ENCODE measurements at regions not wholly inside any gene's neighbourhood (a gene's known extent, or its start where the extent isn't known, plus 50 kb on each side); places are given as distances from the start of the nearest gene placed in this dataset.

DNA sequence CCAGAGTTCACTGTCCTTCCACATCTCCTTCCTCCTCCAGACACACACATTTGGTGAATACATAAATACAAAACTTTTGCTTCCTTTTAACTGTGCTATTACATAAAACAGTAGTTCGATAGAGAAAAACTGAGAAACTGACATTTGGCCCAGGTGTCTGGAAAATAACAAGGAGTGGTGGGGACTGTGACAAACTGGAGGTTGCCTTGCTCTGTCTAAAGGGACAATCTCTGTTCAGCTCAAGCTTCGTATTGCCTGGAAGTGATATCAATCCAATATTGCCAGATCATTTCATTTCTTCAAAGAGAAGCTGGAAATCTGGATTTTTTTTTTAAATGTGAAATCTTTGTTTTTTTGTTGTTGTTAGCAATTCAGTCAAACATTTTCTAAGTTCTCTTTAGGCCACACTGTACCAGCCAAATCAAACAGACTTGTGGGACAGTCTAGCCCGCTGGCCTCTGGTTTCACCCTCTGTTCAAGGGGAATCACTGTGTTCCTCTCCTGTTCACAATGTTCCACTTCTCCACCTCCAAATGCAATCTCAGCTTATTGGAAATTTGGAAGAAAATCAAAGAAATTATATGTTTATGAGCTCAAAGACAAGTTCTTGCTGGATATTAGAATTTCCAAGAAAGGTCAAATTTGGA lies 612.5 kb downstream of the KIF4B start:
- H3K27me3 ChIP-seq = no peaks in the 10 kb centered on the region
- TF ChIP-seq, protein P1, sequence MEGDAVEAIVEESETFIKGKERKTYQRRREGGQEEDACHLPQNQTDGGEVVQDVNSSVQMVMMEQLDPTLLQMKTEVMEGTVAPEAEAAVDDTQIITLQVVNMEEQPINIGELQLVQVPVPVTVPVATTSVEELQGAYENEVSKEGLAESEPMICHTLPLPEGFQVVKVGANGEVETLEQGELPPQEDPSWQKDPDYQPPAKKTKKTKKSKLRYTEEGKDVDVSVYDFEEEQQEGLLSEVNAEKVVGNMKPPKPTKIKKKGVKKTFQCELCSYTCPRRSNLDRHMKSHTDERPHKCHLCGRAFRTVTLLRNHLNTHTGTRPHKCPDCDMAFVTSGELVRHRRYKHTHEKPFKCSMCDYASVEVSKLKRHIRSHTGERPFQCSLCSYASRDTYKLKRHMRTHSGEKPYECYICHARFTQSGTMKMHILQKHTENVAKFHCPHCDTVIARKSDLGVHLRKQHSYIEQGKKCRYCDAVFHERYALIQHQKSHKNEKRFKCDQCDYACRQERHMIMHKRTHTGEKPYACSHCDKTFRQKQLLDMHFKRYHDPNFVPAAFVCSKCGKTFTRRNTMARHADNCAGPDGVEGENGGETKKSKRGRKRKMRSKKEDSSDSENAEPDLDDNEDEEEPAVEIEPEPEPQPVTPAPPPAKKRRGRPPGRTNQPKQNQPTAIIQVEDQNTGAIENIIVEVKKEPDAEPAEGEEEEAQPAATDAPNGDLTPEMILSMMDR (IDR thresholded peaks at IDR 0.05) = no peak
- intact Hi-C loops (cut with DNase I) = no loop called here
- no peak for DNase-seq
- no peak overlapping the region for H3K27ac ChIP-seq
- no peaks in the 10 kb centered on the region for H3K9me3 ChIP-seq
- no peaks in the 10 kb centered on the region for H3K4me1 ChIP-seq
- H3K36me3 ChIP-seq = no peaks in the 10 kb centered on the region
- ATAC-seq = no peak
- no peak overlapping the region for H3K4me3 ChIP-seq

DNA sequence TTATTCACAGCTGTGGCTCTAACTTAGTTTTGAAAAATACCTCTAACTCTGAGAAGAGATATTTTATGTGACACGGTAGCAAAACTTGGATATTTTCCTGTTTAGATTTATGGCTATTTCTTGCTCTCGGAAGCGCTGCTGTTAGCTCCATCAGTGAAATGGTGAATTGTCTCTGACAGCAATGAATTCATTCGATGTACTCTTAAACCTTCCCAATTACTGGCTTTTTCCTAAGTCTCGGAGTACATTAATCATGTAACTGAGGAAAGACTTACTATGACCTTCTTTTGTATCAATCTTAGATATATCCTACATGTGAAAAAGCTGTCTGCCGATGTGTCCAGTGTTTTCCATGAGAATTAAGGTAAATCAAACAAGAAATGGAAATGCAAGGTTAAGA lies 613.0 kb downstream of the KIF4B start:
- H3K27ac ChIP-seq = no peak overlapping the region
- ATAC-seq (no peak), DNase-seq (no peak)
- H3K36me3 ChIP-seq = no peaks in the 10 kb centered on the region
- H3K9me3 ChIP-seq = no peaks in the 10 kb centered on the region
- no peaks in the 10 kb centered on the region for H3K4me1 ChIP-seq
- no peak overlapping the region for H3K4me3 ChIP-seq
- intact Hi-C loops (cut with DNase I) = no loop called here
- H3K27me3 ChIP-seq = no peaks in the 10 kb centered on the region
- TF ChIP-seq, protein P1 (IDR thresholded peaks at IDR 0.05) = no peak

DNA sequence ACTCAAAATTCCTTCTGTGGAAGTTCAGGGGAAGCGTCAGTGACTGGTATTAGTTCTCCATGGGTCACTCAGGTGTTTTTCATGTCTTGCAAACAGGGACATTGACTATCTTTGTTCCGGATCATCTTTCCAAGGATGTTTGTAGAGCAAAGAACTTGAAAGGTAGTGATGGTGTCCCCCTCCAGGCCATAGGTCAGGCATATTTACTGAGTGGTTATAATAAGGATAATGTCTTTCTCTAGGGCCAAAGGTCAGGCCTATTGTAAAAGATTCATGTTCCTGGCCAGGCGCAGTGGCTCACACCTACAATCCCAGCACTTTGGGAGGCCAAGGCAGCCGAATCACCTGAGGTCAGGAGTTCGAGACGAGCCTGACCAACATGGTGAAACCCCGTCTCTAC lies 614.8 kb downstream of the KIF4B start:
- DNase-seq = no peak
- Histone ChIP-seq H3K9me3 (no peaks in the 10 kb centered on the region), H3K27ac (no peak overlapping the region), H3K4me3 (no peak overlapping the region), H3K4me1 (no peaks in the 10 kb centered on the region), H3K27me3 (no peaks in the 10 kb centered on the region), H3K36me3 (no peaks in the 10 kb centered on the region)
- TF ChIP-seq, protein P1 (IDR thresholded peaks at IDR 0.05) = no peak
- ATAC-seq = no peak
- intact Hi-C loops (cut with DNase I) = no loop called here

DNA sequence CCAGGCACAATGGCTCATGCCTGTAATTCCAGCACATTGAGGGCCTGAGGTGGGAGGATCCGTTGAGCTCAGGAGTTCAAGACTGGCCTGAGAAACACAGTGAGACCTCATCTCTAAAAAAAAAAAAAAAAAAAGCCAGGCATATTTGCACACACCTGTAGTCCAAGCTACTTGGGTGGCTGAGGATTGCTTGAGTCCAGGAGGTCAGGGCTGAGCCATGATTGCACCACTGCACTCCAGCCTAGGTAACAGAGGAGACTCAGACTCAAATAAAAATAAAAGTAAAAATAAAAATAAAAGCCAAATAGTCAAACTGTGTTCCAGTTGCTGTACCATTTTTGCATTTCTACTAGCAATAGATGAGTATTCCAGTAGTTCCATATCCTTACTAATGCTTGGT lies 616.0 kb downstream of the KIF4B start:
- Histone ChIP-seq H3K27me3 (no peaks in the 10 kb centered on the region), H3K4me1 (no peaks in the 10 kb centered on the region), H3K9me3 (no peaks in the 10 kb centered on the region), H3K27ac (no peak overlapping the region), H3K4me3 (no peak overlapping the region), H3K36me3 (no peaks in the 10 kb centered on the region)
- intact Hi-C loops (cut with DNase I) = no loop called here
- DNase-seq = no peak
- TF ChIP-seq, protein P1 (IDR thresholded peaks at IDR 0.05) = no peak
- ATAC-seq = no peak

DNA sequence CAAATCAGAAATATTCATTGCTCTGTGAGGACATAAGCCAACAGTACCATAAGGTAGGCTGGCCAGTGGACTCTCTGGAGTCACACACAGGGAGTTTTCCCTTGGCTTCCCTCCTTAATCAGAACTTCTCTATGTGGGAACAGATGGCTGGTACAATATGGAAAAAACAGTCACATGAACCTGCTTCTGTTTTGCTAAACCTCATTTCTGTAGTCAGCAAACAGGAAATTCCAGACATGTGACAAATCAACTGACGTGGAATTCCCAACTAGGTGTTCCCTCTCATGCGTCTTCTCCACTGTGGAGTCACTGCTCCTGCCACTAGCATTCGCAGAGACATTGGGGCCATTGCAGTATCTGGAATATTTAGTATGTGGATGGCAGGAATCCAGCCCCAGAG lies 617.6 kb downstream of the KIF4B start:
- ATAC-seq (no peak), DNase-seq (no peak)
- H3K4me3 ChIP-seq = no peak overlapping the region
- H3K27ac ChIP-seq = no peak overlapping the region
- no peaks in the 10 kb centered on the region for H3K9me3 ChIP-seq
- intact Hi-C loops (cut with DNase I) = no loop called here
- no peaks in the 10 kb centered on the region for H3K36me3 ChIP-seq
- no peaks in the 10 kb centered on the region for H3K4me1 ChIP-seq
- TF ChIP-seq, protein P1 (IDR thresholded peaks at IDR 0.05) = no peak
- H3K27me3 ChIP-seq = no peaks in the 10 kb centered on the region
